NCI-H2196 (cell line): ENCODE measurements at regions not wholly inside any gene's neighbourhood (a gene's known extent, or its start where the extent isn't known, plus 50 kb on each side); places are given as distances from the start of the nearest gene placed in this dataset.

Source experiments
- DNase-seq: peaks from one replicate; lab custom pipeline; 2025; ENCODE audit not compliant: unreplicated experiment; lab: John Stamatoyannopoulos, UW

- DNase-seq = no peak
Measured at GRCh38 chrX:9312922-9313867, 151.7 kb upstream of the TBL1X start.

- no peak for DNase-seq
Measured at GRCh38 chrX:9315086-9315485, 149.8 kb upstream of the TBL1X start.

GRCh38 chrX:9316096-9316495 is 148.8 kb upstream of the TBL1X start:
- no peak for DNase-seq

- DNase-seq = no peak
Measured at GRCh38 chrX:9317176-9317575, 147.7 kb upstream of the TBL1X start.

GRCh38 chrX:9318213-9318612 is 146.6 kb upstream of the TBL1X start:
- DNase-seq = no peak

GRCh38 chrX:9318766-9319165 is 146.1 kb upstream of the TBL1X start:
- DNase-seq = no peak

GRCh38 chrX:9320940-9321339 is 143.9 kb upstream of the TBL1X start:
- no peak for DNase-seq

GRCh38 chrX:9324676-9325075 is 140.2 kb upstream of the TBL1X start:
- no peak for DNase-seq

- no peak for DNase-seq
Measured at GRCh38 chrX:9326369-9326768, 138.5 kb upstream of the TBL1X start.

- no peak for DNase-seq
Measured at GRCh38 chrX:9327086-9327746, 137.6 kb upstream of the TBL1X start.

GRCh38 chrX:9327747-9328145 is 137.1 kb upstream of the TBL1X start:
- DNase-seq = no peak

GRCh38 chrX:9329056-9329455 is 135.8 kb upstream of the TBL1X start:
- DNase-seq = no peak

GRCh38 chrX:9330249-9330982 is 134.4 kb upstream of the TBL1X start:
- no peak for DNase-seq

GRCh38 chrX:9333873-9334560 is 130.8 kb upstream of the TBL1X start:
- DNase-seq = no peak

GRCh38 chrX:9335251-9335650 is 129.6 kb upstream of the TBL1X start:
- DNase-seq = peak; percentile 28

GRCh38 chrX:9336456-9336855 is 128.4 kb upstream of the TBL1X start:
- DNase-seq = no peak

GRCh38 chrX:9337046-9337445 is 127.8 kb upstream of the TBL1X start:
- no peak for DNase-seq

- no peak for DNase-seq
Measured at GRCh38 chrX:9338986-9339385, 125.9 kb upstream of the TBL1X start.

- peak; percentile 10 for DNase-seq
Measured at GRCh38 chrX:9339603-9340491, 125.0 kb upstream of the TBL1X start.
